ENCODE measurements at regions not wholly inside any gene's neighbourhood (a gene's known extent, or its start where the extent isn't known, plus 50 kb on each side); places are given as distances from the start of the nearest gene placed in this dataset.

DNA sequence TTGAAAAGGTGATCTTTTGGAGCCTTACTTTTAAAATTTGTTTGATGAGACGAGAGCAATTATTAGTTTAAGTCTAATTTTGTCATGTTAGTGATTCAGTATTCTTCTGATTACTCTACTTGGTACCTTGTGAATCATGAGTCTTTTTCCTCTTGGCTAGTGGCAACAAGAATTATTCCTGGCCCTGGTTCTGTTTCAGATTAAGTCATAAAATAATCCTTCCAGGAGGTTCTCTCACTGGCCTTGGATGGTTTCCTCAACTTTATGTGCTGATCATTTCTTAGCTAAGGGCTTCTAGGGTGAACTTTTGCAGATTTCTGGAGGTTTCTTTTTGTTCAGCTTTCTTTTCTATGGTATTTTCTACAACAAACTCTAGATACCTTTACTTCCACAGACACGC lies 741.8 kb upstream of the LUZP2 start:
- no peak overlapping the region for H3K4me3 ChIP-seq
- H3K27ac ChIP-seq, result no peak overlapping the region
- H3K27me3 ChIP-seq (ENCODE audit: low read depth), result no peaks in the 10 kb centered on the region
- intact Hi-C loops (cut with DNase I), result no loop called here
- no peaks in the 10 kb centered on the region for H3K36me3 ChIP-seq
- H3K9me3 ChIP-seq, result no peaks in the 10 kb centered on the region
- TF ChIP-seq, protein P1, sequence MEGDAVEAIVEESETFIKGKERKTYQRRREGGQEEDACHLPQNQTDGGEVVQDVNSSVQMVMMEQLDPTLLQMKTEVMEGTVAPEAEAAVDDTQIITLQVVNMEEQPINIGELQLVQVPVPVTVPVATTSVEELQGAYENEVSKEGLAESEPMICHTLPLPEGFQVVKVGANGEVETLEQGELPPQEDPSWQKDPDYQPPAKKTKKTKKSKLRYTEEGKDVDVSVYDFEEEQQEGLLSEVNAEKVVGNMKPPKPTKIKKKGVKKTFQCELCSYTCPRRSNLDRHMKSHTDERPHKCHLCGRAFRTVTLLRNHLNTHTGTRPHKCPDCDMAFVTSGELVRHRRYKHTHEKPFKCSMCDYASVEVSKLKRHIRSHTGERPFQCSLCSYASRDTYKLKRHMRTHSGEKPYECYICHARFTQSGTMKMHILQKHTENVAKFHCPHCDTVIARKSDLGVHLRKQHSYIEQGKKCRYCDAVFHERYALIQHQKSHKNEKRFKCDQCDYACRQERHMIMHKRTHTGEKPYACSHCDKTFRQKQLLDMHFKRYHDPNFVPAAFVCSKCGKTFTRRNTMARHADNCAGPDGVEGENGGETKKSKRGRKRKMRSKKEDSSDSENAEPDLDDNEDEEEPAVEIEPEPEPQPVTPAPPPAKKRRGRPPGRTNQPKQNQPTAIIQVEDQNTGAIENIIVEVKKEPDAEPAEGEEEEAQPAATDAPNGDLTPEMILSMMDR (IDR thresholded peaks at IDR 0.05), result no peak
- no peaks in the 10 kb centered on the region for H3K4me1 ChIP-seq
- ATAC-seq (no peak), DNase-seq (no peak)

DNA sequence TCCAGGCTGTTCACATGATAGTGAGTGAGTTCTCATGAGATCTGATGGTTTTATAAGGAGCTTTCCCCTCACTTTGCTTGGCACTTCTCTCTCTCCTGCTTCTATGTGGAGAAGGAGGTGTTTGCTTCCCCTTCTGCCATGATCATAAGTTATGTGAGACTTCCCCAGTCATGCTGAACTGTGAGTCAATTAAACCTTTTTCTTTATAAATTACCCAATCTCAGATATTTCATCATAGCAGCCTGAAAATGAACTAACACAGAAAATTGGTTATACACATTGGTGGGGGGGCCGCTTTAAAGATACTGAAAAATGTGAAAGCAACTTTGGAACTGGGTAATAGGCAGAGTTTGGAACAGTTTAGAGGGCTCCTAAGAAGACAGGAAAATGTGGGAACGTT lies 741.1 kb upstream of the LUZP2 start:
- Histone ChIP-seq H3K36me3 (no peaks in the 10 kb centered on the region), H3K9me3 (no peaks in the 10 kb centered on the region), H3K4me1 (no peaks in the 10 kb centered on the region), H3K27ac (no peak overlapping the region), H3K27me3 (ENCODE audit: low read depth) (no peaks in the 10 kb centered on the region), H3K4me3 (no peak overlapping the region)
- intact Hi-C loops (cut with DNase I), result no loop called here
- DNase-seq (no peak), ATAC-seq (no peak)
- TF ChIP-seq, protein P1 (IDR thresholded peaks at IDR 0.05), result no peak

DNA sequence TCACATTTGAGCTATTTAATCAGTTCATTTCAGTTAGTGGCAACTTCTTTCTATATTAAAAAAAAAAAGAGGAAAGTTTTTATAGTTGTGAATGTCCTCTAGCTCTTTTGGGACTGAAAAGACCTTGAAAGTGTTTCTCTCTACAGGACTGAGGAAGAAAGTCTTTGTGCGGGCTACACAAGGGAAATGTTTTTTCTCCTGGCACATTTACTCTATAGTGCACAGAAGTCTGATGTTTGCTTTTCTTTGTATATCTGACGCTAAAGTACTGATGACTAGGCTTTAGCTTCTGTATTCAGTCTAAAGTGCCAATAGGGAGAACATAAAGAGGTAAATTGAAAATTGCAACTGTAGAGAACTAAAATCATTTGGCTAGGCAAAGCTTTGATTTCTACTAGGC lies 737.4 kb upstream of the LUZP2 start:
- intact Hi-C loops (cut with DNase I), result no loop called here
- Histone ChIP-seq H3K27me3 (ENCODE audit: low read depth) (no peaks in the 10 kb centered on the region), H3K4me3 (no peak overlapping the region), H3K4me1 (no peaks in the 10 kb centered on the region), H3K9me3 (no peaks in the 10 kb centered on the region), H3K36me3 (no peaks in the 10 kb centered on the region), H3K27ac (no peak overlapping the region)
- TF ChIP-seq, protein P1 (IDR thresholded peaks at IDR 0.05), result no peak
- DNase-seq (no peak), ATAC-seq (no peak)

DNA sequence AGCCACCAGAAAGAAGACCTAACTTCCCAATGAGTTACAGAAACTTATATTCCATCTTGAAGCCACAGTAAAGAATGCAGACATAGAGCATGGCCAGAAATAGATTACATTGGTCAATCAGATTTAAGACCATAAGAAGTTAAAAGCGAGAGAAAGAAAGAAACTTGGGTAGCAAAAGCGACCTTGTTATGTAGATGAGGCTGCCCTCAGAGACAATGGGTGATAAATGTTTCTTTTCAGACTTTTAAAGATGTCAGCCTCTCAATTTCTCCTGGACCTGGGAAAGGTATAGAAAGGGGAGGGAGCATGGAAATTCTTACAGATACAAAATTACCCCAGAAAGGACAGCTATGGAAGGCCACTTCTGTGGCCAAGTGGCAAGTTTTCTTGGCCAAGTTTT lies 732.6 kb upstream of the LUZP2 start:
- H3K4me3 ChIP-seq, result no peak overlapping the region
- H3K27ac ChIP-seq, result no peak overlapping the region
- intact Hi-C loops (cut with DNase I), result no loop called here
- DNase-seq, result no peak
- no peaks in the 10 kb centered on the region for H3K27me3 ChIP-seq (ENCODE audit: low read depth)
- TF ChIP-seq, protein P1 (IDR thresholded peaks at IDR 0.05), result no peak
- no peaks in the 10 kb centered on the region for H3K4me1 ChIP-seq
- no peaks in the 10 kb centered on the region for H3K36me3 ChIP-seq
- ATAC-seq, result no peak
- no peaks in the 10 kb centered on the region for H3K9me3 ChIP-seq

DNA sequence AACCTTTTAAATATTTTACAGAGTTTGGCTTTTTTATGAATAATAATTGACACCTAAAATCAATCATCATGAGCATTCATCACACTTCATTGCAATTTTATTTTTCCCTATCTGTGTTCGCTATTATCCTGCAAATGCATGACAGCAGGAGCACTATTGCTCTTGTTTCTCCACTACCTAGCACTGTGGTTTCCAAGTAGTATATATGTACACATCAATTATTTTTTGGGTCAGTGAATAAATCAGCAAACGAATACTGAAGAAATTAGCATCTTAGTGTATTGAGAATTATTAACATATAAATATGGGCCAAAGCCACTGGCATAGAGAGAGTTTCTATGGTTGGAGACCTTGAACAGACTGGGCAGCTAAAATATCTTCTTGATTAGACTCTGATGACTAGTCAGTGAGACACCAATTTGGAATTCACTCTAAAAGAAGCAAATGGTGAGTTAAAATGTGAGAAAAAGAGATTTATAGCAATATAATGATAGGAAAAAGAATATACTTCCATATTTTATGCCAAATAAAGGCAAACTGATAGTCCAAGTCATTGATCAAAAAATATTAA lies 731.1 kb upstream of the LUZP2 start:
- TF ChIP-seq, protein P1 (IDR thresholded peaks at IDR 0.05), result no peak
- ATAC-seq, result no peak
- H3K4me1 ChIP-seq, result no peaks in the 10 kb centered on the region
- H3K4me3 ChIP-seq, result no peak overlapping the region
- no peaks in the 10 kb centered on the region for H3K27me3 ChIP-seq (ENCODE audit: low read depth)
- no peaks in the 10 kb centered on the region for H3K9me3 ChIP-seq
- DNase-seq, result no peak
- intact Hi-C loops (cut with DNase I), result no loop called here
- H3K27ac ChIP-seq, result no peak overlapping the region
- H3K36me3 ChIP-seq, result no peaks in the 10 kb centered on the region

DNA sequence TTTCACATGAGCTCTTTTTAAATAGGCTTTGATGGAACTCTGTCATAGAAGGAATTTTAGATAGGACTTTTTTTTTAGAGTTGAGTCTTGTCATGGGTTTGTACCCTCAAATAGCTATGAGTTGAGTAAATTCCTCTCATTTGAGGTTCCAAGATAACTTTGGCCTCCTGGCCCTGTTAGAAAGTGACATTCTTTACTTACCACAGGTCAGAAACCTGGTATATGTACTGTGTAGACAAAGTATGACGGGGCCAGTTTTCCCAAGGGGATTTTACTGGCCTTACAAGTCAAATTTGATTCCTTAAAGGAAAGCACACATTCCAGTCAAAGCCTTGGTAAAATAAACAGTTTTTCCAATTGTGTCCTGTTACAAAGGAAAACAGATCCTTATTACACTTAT lies 729.3 kb upstream of the LUZP2 start:
- Histone ChIP-seq H3K4me3 (no peak overlapping the region), H3K9me3 (no peaks in the 10 kb centered on the region), H3K36me3 (no peaks in the 10 kb centered on the region), H3K27ac (no peak overlapping the region), H3K27me3 (ENCODE audit: low read depth) (no peaks in the 10 kb centered on the region), H3K4me1 (no peaks in the 10 kb centered on the region)
- intact Hi-C loops (cut with DNase I), result no loop called here
- DNase-seq, result no peak
- TF ChIP-seq, protein P1 (IDR thresholded peaks at IDR 0.05), result no peak
- no peak for ATAC-seq

Measured in lower lobe of right lung (tissue), 2 donors.